Tibial artery (tissue), 4 donors: ENCODE measurements at regions not wholly inside any gene's neighbourhood (a gene's known extent, or its start where the extent isn't known, plus 50 kb on each side); places are given as distances from the start of the nearest gene placed in this dataset.

Experiments
- DNase-seq, 2 donors: peaks; one replicate each; pipeline ENCODE4 v3.0.0-alpha.2; 2019
- H3K27ac ChIP-seq, 2 donors: fragments of 200-600 bp; sonication (generic) in 1 of 2; 1 replicate in 1 of 2; 2 replicates in 1 of 2; pipeline ENCODE4 v1.5.1; 2018 to 2019; ENCODE audit warnings: mild to moderate bottlenecking in 1 of 2
- H3K27me3 ChIP-seq, 2 donors: fragments of 200-600 bp; sonication (generic) in 1 of 2; one replicate each; pipeline versions ENCODE4 v1.5.1 to v1.6.0; 2016 to 2019
- H3K36me3 ChIP-seq, 3 donors: fragments of 200-600 bp; sonication (generic) in 2 of 3; one replicate each; pipeline ENCODE4 v1.5.1; 2016 to 2019; ENCODE audit warnings: mild to moderate bottlenecking in 2 of 3
- H3K4me1 ChIP-seq, 4 donors: fragments of 200-600 bp; sonication (generic) in 2 of 4; 1 replicate in 3 of 4; 2 replicates in 1 of 4; pipeline ENCODE4 v1.5.1; 2016 to 2019
- H3K4me3 ChIP-seq, 2 donors: fragments of 200-600 bp; sonication (generic) in 1 of 2; 1 replicate in 1 of 2; 2 replicates in 1 of 2; pipeline ENCODE4 v1.5.1; 2018 to 2019; ENCODE audit warnings: mild to moderate bottlenecking in 2 of 2
- H3K9me3 ChIP-seq, 3 donors: fragments of 200-600 bp; sonication (generic) in 1 of 3; one replicate each; pipeline ENCODE4 v1.5.1; 2016 to 2019
- CTCF ChIP-seq, 2 experiments: fragments of 200-600 bp in 1 of 2; fragments of 450-650 bp in 1 of 2; IDR thresholded peaks; one replicate each; pipeline ENCODE4 v1.5.1; 2017 to 2019; ENCODE audit warnings: antibody characterized with exemption in 2 of 2, mild to moderate bottlenecking in 1 of 2, moderate library complexity in 1 of 2
- intact Hi-C: fragments of 100-400 bp; cut with DNase I; formaldehyde crosslinking; loops from one replicate; pipeline ENCODE4 v1.15.0; 2023; ENCODE audit warnings: low total_unique reads

DNA sequence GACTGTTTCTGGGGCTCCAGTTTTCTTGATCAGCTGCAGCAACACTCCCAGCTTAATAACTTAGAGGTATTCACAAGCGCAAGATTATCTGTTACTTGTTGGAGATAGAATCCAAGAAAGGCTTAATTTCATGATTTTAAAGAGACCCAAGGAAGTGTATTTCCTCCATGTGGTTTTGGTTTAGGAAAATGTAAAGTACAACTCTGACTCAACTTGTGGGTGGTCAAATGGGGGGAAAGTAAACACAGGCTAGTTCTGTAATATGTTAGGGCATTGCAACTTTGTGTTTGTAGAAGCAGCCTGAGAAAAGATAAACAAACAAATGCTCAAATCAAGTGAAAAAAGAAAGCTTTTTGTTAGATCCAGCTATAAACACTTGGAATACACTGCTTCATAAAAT is 90.1 kb upstream of the COL3A1 start:
- no peak for DNase-seq
- Histone ChIP-seq H3K4me1 (peaks cover 0 to 6% (median 2%) of the 10 kb centered on the region in 4 donors), H3K9me3 (peaks cover 0 to 6% (median 0%) of the 10 kb centered on the region in 3 donors), H3K27ac (no peak overlapping the region), H3K36me3 (no peaks in the 10 kb centered on the region), H3K4me3 (no peak overlapping the region), H3K27me3 (no peaks in the 10 kb centered on the region)
- no peak for TF ChIP-seq CTCF (IDR thresholded peaks at IDR 0.05)
- intact Hi-C loops = no loop called here

GRCh38 chr2:188884517-188884916 is 89.7 kb upstream of the COL3A1 start:
- Histone ChIP-seq H3K27me3 (no peaks in the 10 kb centered on the region), H3K4me1 (peaks cover 0 to 2% (median 0%) of the 10 kb centered on the region in 4 donors), H3K4me3 (no peak overlapping the region), H3K36me3 (no peaks in the 10 kb centered on the region), H3K9me3 (peaks cover 0 to 11% (median 0%) of the 10 kb centered on the region in 3 donors), H3K27ac (no peak overlapping the region)
- intact Hi-C loops = no loop called here
- no peak for TF ChIP-seq CTCF (IDR thresholded peaks at IDR 0.05)
- DNase-seq = no peak

DNA sequence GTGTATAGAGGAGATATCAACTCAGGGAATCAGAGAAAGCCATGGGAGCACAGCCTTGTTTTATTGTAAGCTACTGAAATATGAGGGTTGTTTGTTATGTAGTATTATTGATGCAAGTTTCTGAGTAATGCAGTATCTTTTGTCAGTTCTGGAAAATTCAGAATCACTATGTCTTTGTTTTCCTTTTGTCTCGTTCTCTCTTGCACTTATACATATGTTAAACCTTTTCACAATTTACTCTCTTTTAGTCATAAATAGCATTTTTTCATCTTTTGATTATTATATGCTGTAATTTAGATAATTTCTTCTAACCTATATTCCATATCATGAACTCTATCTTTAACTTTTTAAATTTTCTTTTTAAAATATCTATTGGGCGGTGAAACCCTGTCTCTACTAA is 85.0 kb upstream of the COL3A1 start:
- no peak for TF ChIP-seq CTCF (IDR thresholded peaks at IDR 0.05)
- Histone ChIP-seq H3K9me3 (peaks cover 0 to 11% (median 0%) of the 10 kb centered on the region in 3 donors), H3K4me1 (peaks cover 0 to 21% (median 3%) of the 10 kb centered on the region in 4 donors), H3K27ac (no peak overlapping the region), H3K27me3 (no peaks in the 10 kb centered on the region), H3K4me3 (no peak overlapping the region), H3K36me3 (no peaks in the 10 kb centered on the region)
- intact Hi-C loops = no loop called here
- DNase-seq = no peak

- Histone ChIP-seq H3K4me3 (no peak overlapping the region), H3K27ac (no peak overlapping the region), H3K36me3 (no peaks in the 10 kb centered on the region), H3K9me3 (peaks cover 0 to 11% (median 0%) of the 10 kb centered on the region in 3 donors), H3K4me1 (peaks cover 0 to 22% (median 3%) of the 10 kb centered on the region in 4 donors), H3K27me3 (no peaks in the 10 kb centered on the region)
- intact Hi-C loops = loop anchor here (10.0 kb wide), 1 partner anchor 84 kb away; the partner anchor contains the start of gene COL3A1
- TF ChIP-seq CTCF (IDR thresholded peaks at IDR 0.05) = no peak
- no peak for DNase-seq
Observed at GRCh38 chr2:188890755-188891154, 83.4 kb upstream of the COL3A1 start.

GRCh38 chr2:188892636-188893035 is 81.5 kb upstream of the COL3A1 start:
- Histone ChIP-seq H3K9me3 (peaks cover 0 to 11% (median 0%) of the 10 kb centered on the region in 3 donors), H3K27ac (peak overlapping the region in 1 of 2 donors; percentile 30), H3K27me3 (no peaks in the 10 kb centered on the region), H3K4me3 (no peak overlapping the region), H3K4me1 (peaks cover 0 to 41% (median 8%) of the 10 kb centered on the region in 4 donors), H3K36me3 (no peaks in the 10 kb centered on the region)
- TF ChIP-seq CTCF (IDR thresholded peaks at IDR 0.05) = no peak
- DNase-seq = no peak
- intact Hi-C loops = loop anchor here (10.0 kb wide), 1 partner anchor 82 kb away; the partner anchor contains the start of gene COL3A1

- intact Hi-C loops = loop anchor here (10.0 kb wide), 1 partner anchor 81 kb away; the partner anchor contains the start of gene COL3A1
- no peak overlapping the region for H3K27ac ChIP-seq
- DNase-seq = no peak
Observed at GRCh38 chr2:188893972-188894371, 80.2 kb upstream of the COL3A1 start.

More at GRCh38 chr2:188893972-188894371, 80.2 kb upstream of the COL3A1 start:
- Histone ChIP-seq H3K27me3 (no peaks in the 10 kb centered on the region), H3K4me1 (peaks cover 0 to 51% (median 8%) of the 10 kb centered on the region in 4 donors), H3K9me3 (peaks cover 0 to 5% (median 0%) of the 10 kb centered on the region in 3 donors), H3K4me3 (no peak overlapping the region), H3K36me3 (no peaks in the 10 kb centered on the region)
- no peak for TF ChIP-seq CTCF (IDR thresholded peaks at IDR 0.05)
